ENCODE measurements at regions not wholly inside any gene's neighbourhood (a gene's known extent, or its start where the extent isn't known, plus 50 kb on each side); places are given as distances from the start of the nearest gene placed in this dataset.

DNA sequence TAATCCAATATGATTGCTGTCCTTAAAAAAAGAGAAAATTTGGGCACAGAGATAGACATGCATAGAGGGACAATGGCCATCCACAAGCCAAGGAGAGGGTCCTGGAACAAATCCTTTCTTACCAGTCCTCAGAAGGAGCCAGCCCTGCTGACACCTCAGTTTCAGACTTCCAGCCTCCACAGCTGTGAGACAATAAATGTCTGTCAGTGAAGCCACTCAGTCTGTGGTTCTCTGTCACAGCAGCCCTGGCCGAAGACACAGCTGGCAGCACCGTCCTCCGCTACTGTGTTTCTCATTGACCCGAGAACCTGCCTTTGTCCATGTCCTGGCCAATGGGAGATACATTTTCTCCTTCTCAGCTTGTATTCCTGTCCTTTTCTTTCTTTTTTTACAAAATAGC lies 207.9 kb downstream of the TM9SF2 start:
- TF ChIP-seq, protein P1, sequence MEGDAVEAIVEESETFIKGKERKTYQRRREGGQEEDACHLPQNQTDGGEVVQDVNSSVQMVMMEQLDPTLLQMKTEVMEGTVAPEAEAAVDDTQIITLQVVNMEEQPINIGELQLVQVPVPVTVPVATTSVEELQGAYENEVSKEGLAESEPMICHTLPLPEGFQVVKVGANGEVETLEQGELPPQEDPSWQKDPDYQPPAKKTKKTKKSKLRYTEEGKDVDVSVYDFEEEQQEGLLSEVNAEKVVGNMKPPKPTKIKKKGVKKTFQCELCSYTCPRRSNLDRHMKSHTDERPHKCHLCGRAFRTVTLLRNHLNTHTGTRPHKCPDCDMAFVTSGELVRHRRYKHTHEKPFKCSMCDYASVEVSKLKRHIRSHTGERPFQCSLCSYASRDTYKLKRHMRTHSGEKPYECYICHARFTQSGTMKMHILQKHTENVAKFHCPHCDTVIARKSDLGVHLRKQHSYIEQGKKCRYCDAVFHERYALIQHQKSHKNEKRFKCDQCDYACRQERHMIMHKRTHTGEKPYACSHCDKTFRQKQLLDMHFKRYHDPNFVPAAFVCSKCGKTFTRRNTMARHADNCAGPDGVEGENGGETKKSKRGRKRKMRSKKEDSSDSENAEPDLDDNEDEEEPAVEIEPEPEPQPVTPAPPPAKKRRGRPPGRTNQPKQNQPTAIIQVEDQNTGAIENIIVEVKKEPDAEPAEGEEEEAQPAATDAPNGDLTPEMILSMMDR (IDR thresholded peaks at IDR 0.05): no peak
- TF ChIP-seq POLR2A (IDR thresholded peaks at IDR 0.05): no peak

All from Peyer's patch (tissue), 4 donors.